ENCODE measurements at regions not wholly inside any gene's neighbourhood (a gene's known extent, or its start where the extent isn't known, plus 50 kb on each side); places are given as distances from the start of the nearest gene placed in this dataset.

DNA sequence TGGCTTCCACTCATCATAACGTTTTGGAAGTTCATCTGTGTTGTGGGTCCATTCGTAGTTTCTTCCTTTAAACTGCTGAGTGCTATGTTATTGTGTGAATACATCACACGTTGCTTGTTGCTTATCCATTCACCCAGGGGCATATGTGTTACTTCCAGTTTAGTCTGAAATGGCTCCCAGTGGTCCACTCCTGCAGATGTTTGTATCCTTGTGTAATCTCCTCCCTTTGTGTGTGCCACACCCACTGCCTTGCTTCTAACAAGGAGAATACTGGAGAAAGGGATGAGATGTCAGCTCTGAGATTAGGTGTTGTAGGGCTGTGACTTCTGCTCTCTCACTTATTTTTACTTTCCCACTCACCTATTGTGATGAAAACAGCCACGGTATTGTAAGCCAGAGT is 239.1 kb upstream of the HABP2 start:
- H3K4me3 ChIP-seq (replicated peaks; ENCODE audit: low read depth, low read length), result no peak overlapping the region
- TF ChIP-seq CTCF (IDR thresholded peaks at IDR 0.05; ENCODE audit: low read length, missing control alignments), result no peak
- DNase-seq (ENCODE audit: low read depth), result no peak

GRCh38 chr10:113316506-113316905 is 236.3 kb upstream of the HABP2 start:
- DNase-seq (ENCODE audit: low read depth), result no peak
- no peak for TF ChIP-seq CTCF (IDR thresholded peaks at IDR 0.05; ENCODE audit: low read length, missing control alignments)
- H3K4me3 ChIP-seq (replicated peaks; ENCODE audit: low read depth, low read length), result no peak overlapping the region

GRCh38 chr10:113317489-113317888 is 235.4 kb upstream of the HABP2 start:
- DNase-seq (ENCODE audit: low read depth), result no peak
- no peak overlapping the region for H3K4me3 ChIP-seq (replicated peaks; ENCODE audit: low read depth, low read length)
- TF ChIP-seq CTCF (IDR thresholded peaks at IDR 0.05; ENCODE audit: low read length, missing control alignments), result no peak

- no peak overlapping the region for H3K4me3 ChIP-seq (replicated peaks; ENCODE audit: low read depth, low read length)
- no peak for TF ChIP-seq CTCF (IDR thresholded peaks at IDR 0.05; ENCODE audit: low read length, missing control alignments)
- no peak for DNase-seq (ENCODE audit: low read depth)
Observed at GRCh38 chr10:113319479-113319878, 233.4 kb upstream of the HABP2 start.

DNA sequence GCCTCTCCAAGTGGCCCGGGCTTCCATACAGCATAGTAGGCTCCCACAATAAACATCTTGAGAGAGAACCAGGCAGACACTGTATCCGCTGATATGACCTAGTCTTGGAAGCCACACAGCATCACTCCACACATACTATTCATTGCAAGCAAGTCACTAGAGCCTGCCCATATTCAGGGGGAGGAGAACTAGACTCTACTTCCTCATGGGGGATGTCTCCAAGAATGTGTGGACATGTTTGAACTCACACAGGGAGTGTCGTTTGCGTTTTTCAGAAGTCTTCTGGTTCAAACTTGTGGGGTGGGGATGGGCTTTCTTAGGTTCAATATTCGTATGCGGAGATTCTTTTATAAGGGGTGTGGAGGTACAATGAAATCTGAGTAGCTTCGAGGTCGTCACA is 232.6 kb upstream of the HABP2 start:
- no peak for TF ChIP-seq CTCF (IDR thresholded peaks at IDR 0.05; ENCODE audit: low read length, missing control alignments)
- no peak for DNase-seq (ENCODE audit: low read depth)

DNA sequence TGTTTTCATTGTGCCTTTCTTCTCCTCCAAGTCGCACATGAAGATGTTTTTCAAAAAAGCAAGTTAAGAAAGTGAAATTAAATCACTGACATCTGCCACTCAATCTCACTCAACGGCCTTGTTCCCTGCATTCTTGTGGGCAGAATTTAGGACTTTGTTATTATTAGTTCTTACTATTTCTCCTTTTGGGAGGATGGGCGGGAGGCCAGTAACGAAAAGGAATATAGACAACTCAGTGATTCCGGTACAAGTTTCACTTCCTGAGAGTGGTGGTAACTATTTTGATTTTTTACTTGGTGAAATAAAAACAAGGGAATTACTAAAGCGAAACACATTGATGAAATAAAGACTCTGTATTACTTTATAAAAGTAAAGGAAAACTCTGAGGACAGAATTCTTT is 231.9 kb upstream of the HABP2 start:
- DNase-seq (ENCODE audit: low read depth), result no peak
- no peak for TF ChIP-seq CTCF (IDR thresholded peaks at IDR 0.05; ENCODE audit: low read length, missing control alignments)
- H3K4me3 ChIP-seq (replicated peaks; ENCODE audit: low read depth, low read length), result no peak overlapping the region

More for the DNA sequence above, 232.6 kb upstream of the HABP2 start:
- no peak overlapping the region for H3K4me3 ChIP-seq (replicated peaks; ENCODE audit: low read depth, low read length)

DNA sequence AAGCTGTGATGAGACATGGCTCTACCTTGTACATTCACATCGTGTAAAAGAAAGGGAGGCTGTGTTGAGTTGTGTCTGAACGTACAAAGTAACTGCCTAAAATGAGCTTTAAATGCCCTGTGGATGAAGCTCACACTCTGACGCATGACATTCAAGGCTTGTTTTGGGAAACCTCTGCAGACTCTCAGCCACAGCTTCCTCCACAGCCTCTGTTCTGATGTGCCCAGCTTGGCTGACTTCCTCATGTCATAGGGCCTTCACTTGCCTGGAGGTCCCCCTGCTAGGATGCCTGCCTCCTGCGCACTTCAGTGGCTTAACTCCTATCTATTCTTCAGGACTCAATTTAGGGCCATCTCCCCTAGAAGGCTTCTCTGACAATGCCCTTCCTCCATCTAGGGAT is 230.0 kb upstream of the HABP2 start:
- DNase-seq (ENCODE audit: low read depth), result no peak
- H3K4me3 ChIP-seq (replicated peaks; ENCODE audit: low read depth, low read length), result no peak overlapping the region
- TF ChIP-seq CTCF (IDR thresholded peaks at IDR 0.05; ENCODE audit: low read length, missing control alignments), result no peak

All from fibroblast of pulmonary artery (primary cell).